ENCODE measurements at regions not wholly inside any gene's neighbourhood (a gene's known extent, or its start where the extent isn't known, plus 50 kb on each side); places are given as distances from the start of the nearest gene placed in this dataset.

DNA sequence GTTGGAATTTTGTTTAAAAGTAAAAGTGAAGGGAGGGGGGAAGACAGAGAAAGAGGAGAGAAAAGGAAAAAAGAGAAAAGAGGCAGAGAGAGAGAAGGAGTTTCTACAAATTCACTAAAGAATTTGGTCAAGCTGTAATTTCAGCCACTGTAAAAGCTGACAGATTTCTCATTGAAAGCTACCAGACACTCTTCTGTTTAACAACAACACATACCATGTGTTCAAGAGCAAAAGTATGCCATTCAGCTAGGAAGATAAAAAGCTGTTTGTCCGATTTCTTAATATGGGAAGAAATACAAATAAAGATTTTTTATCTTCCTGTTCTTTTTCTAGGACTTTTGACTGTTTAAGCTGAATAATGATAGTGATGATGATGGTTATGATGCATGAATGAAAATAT is 204.8 kb upstream of the RSPO3 start:
- Histone ChIP-seq H3K27me3 (ENCODE audit: control insufficient read depth, insufficient read depth, low read length) (no peaks in the 10 kb centered on the region), H3K9me3 (ENCODE audit: control insufficient read depth, insufficient read depth, low read length) (no peaks in the 10 kb centered on the region), H3K27ac (ENCODE audit: low read length) (no peak overlapping the region), H3K4me1 (ENCODE audit: control insufficient read depth, insufficient read depth, low read length) (no peaks in the 10 kb centered on the region), H3K4me3 (ENCODE audit: low read length) (no peak overlapping the region), H3K36me3 (ENCODE audit: control insufficient read depth, insufficient read depth, low read length) (no peaks in the 10 kb centered on the region)
- intact Hi-C loops (cut with micrococcal nuclease) = no loop called here
- Mint-ChIP-seq H3K4me3 (no peak overlapping the region), H3K9me3 (peaks cover 5 to 7% of the 10 kb centered on the region in 2 donors), H3K27me3 (ENCODE audit: low read depth in 2 of 2) (no peaks in the 10 kb centered on the region), H3K4me1 (no peaks in the 10 kb centered on the region), H3K36me3 (no peaks in the 10 kb centered on the region), H3K27ac (no peak overlapping the region)
- TF ChIP-seq, protein P1, sequence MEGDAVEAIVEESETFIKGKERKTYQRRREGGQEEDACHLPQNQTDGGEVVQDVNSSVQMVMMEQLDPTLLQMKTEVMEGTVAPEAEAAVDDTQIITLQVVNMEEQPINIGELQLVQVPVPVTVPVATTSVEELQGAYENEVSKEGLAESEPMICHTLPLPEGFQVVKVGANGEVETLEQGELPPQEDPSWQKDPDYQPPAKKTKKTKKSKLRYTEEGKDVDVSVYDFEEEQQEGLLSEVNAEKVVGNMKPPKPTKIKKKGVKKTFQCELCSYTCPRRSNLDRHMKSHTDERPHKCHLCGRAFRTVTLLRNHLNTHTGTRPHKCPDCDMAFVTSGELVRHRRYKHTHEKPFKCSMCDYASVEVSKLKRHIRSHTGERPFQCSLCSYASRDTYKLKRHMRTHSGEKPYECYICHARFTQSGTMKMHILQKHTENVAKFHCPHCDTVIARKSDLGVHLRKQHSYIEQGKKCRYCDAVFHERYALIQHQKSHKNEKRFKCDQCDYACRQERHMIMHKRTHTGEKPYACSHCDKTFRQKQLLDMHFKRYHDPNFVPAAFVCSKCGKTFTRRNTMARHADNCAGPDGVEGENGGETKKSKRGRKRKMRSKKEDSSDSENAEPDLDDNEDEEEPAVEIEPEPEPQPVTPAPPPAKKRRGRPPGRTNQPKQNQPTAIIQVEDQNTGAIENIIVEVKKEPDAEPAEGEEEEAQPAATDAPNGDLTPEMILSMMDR (IDR thresholded peaks at IDR 0.05) = no peak
- no peak for DNase-seq
- WGBS (ENCODE audit: insufficient coverage) = no CpG with 5 or more reads among the region's 1 CpG
- no peak for ATAC-seq

DNA sequence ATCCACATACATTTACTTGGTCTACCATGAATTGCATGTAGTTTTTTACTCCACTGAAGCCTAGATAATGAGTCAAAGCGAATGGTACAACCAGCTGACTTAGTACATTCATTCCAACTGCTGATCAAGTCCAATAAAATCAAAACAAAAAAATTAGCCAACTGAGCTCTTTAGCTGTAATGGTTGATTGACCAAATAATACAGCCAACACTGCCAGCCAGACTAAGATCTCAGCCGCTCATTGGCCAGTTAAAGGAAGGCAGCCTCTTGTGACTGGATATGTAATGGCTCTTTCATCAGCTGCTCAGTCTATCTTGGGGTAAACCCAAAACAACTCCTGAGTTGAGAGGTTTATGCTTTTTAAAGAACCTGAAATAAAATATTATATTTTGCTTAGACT is 204.3 kb upstream of the RSPO3 start:
- TF ChIP-seq, protein P1 (IDR thresholded peaks at IDR 0.05) = no peak
- Mint-ChIP-seq H3K4me1 (no peaks in the 10 kb centered on the region), H3K27ac (no peak overlapping the region)

DNA sequence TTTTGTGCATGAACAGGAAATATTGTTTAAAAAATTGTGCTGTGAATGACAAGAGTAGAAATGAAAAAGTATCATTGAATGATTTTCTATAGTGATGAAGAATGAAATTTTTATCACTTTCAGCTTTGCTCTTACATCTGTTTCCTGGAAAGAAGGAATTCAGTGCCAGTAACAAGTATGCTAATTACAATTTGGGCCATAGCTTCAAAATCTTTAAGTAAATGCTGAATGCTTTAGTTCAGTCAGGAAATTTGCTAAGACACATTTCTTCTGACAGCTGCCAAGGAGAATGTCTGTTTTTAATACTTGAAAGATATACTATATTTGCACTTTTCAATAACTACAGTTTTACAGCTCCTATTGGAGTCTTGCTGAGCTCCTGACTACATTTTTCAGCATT is 203.7 kb upstream of the RSPO3 start:
- no peaks in the 10 kb centered on the region for H3K9me3 ChIP-seq (ENCODE audit: control insufficient read depth, insufficient read depth, low read length)
- TF ChIP-seq, protein P1 (IDR thresholded peaks at IDR 0.05) = no peak
- intact Hi-C loops (cut with micrococcal nuclease) = no loop called here
- no peak overlapping the region for H3K4me3 ChIP-seq (ENCODE audit: low read length)
- no peaks in the 10 kb centered on the region for H3K27me3 ChIP-seq (ENCODE audit: control insufficient read depth, insufficient read depth, low read length)
- Mint-ChIP-seq H3K27me3 (ENCODE audit: low read depth in 2 of 2) (no peaks in the 10 kb centered on the region), H3K4me1 (no peaks in the 10 kb centered on the region), H3K36me3 (no peaks in the 10 kb centered on the region), H3K4me3 (no peak overlapping the region), H3K27ac (no peak overlapping the region), H3K9me3 (peaks cover 4 to 5% of the 10 kb centered on the region in 2 donors)
- no peak for ATAC-seq
- no peaks in the 10 kb centered on the region for H3K36me3 ChIP-seq (ENCODE audit: control insufficient read depth, insufficient read depth, low read length)
- DNase-seq = no peak
- no peaks in the 10 kb centered on the region for H3K4me1 ChIP-seq (ENCODE audit: control insufficient read depth, insufficient read depth, low read length)
- no peak overlapping the region for H3K27ac ChIP-seq (ENCODE audit: low read length)

More for the DNA sequence above, 204.3 kb upstream of the RSPO3 start:
- no peaks in the 10 kb centered on the region for H3K27me3 ChIP-seq (ENCODE audit: control insufficient read depth, insufficient read depth, low read length)
- DNase-seq (no peak), ATAC-seq (no peak)
- 89% methylated on average over 2 of the region's 2 CpGs for WGBS (ENCODE audit: insufficient coverage)
- no peak overlapping the region for H3K4me3 Mint-ChIP-seq
- no peaks in the 10 kb centered on the region for H3K36me3 ChIP-seq (ENCODE audit: control insufficient read depth, insufficient read depth, low read length)
- no peak overlapping the region for H3K27ac ChIP-seq (ENCODE audit: low read length)
- H3K4me1 ChIP-seq (ENCODE audit: control insufficient read depth, insufficient read depth, low read length) = no peaks in the 10 kb centered on the region
- intact Hi-C loops (cut with micrococcal nuclease) = no loop called here
- peaks cover 5 to 7% of the 10 kb centered on the region in 2 donors for H3K9me3 Mint-ChIP-seq
- no peaks in the 10 kb centered on the region for H3K9me3 ChIP-seq (ENCODE audit: control insufficient read depth, insufficient read depth, low read length)
- no peak overlapping the region for H3K4me3 ChIP-seq (ENCODE audit: low read length)
- no peaks in the 10 kb centered on the region for H3K27me3 Mint-ChIP-seq (ENCODE audit: low read depth in 2 of 2)
- no peaks in the 10 kb centered on the region for H3K36me3 Mint-ChIP-seq

DNA sequence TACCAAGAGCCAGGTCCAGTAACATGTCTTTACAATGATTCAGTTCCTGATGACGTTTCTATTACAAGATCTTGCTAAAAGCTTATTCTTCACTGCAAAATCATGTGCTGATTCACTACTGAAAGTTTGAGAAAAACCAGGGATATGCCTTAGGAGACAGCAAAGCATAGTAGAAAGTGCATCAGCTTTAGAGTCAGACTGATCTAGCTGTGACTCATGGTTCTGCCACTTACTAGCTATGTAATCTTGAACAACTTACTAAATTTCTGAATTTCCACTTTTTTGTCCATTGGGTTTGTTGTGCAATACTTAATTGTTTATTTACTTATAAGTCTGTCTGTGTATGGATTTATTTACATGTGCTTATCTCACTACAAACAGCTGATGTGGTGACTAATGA is 198.5 kb upstream of the RSPO3 start:
- Histone ChIP-seq H3K4me1 (ENCODE audit: control insufficient read depth, insufficient read depth, low read length) (no peaks in the 10 kb centered on the region), H3K9me3 (ENCODE audit: control insufficient read depth, insufficient read depth, low read length) (no peaks in the 10 kb centered on the region), H3K4me3 (ENCODE audit: low read length) (no peak overlapping the region), H3K27me3 (ENCODE audit: control insufficient read depth, insufficient read depth, low read length) (no peaks in the 10 kb centered on the region), H3K27ac (ENCODE audit: low read length) (no peak overlapping the region), H3K36me3 (ENCODE audit: control insufficient read depth, insufficient read depth, low read length) (no peaks in the 10 kb centered on the region)
- no peak overlapping the region for H3K4me3 Mint-ChIP-seq
- H3K9me3 Mint-ChIP-seq = peaks cover 6 to 9% of the 10 kb centered on the region in 2 donors
- no peaks in the 10 kb centered on the region for H3K27me3 Mint-ChIP-seq (ENCODE audit: low read depth in 2 of 2)
- intact Hi-C loops (cut with micrococcal nuclease) = no loop called here
- TF ChIP-seq, protein P1 (IDR thresholded peaks at IDR 0.05) = no peak
- ATAC-seq (no peak), DNase-seq (no peak)
- no peaks in the 10 kb centered on the region for H3K4me1 Mint-ChIP-seq
- WGBS (ENCODE audit: insufficient coverage) = 80% methylated on average over 1 of the region's 1 CpG
- H3K27ac Mint-ChIP-seq = no peak overlapping the region
- no peaks in the 10 kb centered on the region for H3K36me3 Mint-ChIP-seq
